ENCODE measurements at regions not wholly inside any gene's neighbourhood (a gene's known extent, or its start where the extent isn't known, plus 50 kb on each side); places are given as distances from the start of the nearest gene placed in this dataset.
"Not testable (repeated sequence)": the region's sequence is repeated elsewhere in the genome, so short reads cannot be mapped to it uniquely, and the experiment has no call there.

GRCh38 chr3:165504554-165504953 lies 308.4 kb upstream of the SLITRK3 start:
- CTCF ChIA-PET = no interaction called here
- Mint-ChIP-seq H3K4me3 (no peak overlapping the region), H3K36me3 (ENCODE audit: low read depth) (no peaks in the 10 kb centered on the region), H3K27me3 (no peaks in the 10 kb centered on the region), H3K9me3 (peaks cover 15% of the 10 kb centered on the region), H3K4me1 (no peaks in the 10 kb centered on the region), H3K27ac (no peak overlapping the region)
- ATAC-seq (ENCODE audit: low read depth) (no peak), DNase-seq (no peak)
- intact Hi-C loops (cut with micrococcal nuclease) = no loop called here
- no peak for TF ChIP-seq CTCF (IDR thresholded peaks at IDR 0.05)
- POLR2A ChIA-PET = no interaction called here

- H3K27me3 Mint-ChIP-seq = no peaks in the 10 kb centered on the region
- H3K27ac Mint-ChIP-seq = no peak overlapping the region
- H3K4me1 Mint-ChIP-seq = no peaks in the 10 kb centered on the region
- no peak overlapping the region for H3K4me3 Mint-ChIP-seq
- intact Hi-C loops (cut with micrococcal nuclease) = no loop called here
- POLR2A ChIA-PET = no interaction called here
- DNase-seq (no peak), ATAC-seq (ENCODE audit: low read depth) (no peak)
- H3K36me3 Mint-ChIP-seq (ENCODE audit: low read depth) = no peaks in the 10 kb centered on the region
- no peak for TF ChIP-seq CTCF (IDR thresholded peaks at IDR 0.05)
- CTCF ChIA-PET = no interaction called here
- peaks cover 15% of the 10 kb centered on the region for H3K9me3 Mint-ChIP-seq
Measured at GRCh38 chr3:165503825-165504224, 307.6 kb upstream of the SLITRK3 start.

- Mint-ChIP-seq H3K9me3 (peaks cover 17% of the 10 kb centered on the region), H3K27ac (no peak overlapping the region), H3K4me1 (no peaks in the 10 kb centered on the region), H3K27me3 (no peaks in the 10 kb centered on the region), H3K36me3 (ENCODE audit: low read depth) (no peaks in the 10 kb centered on the region), H3K4me3 (no peak overlapping the region)
- ChIA-PET CTCF (no interaction called here), POLR2A (no interaction called here)
- no peak for DNase-seq
- intact Hi-C loops (cut with micrococcal nuclease) = no loop called here
- no peak for TF ChIP-seq CTCF (IDR thresholded peaks at IDR 0.05)
- ATAC-seq (ENCODE audit: low read depth) = no peak
Measured at GRCh38 chr3:165503346-165503745, 307.2 kb upstream of the SLITRK3 start.

- no peak for TF ChIP-seq CTCF (IDR thresholded peaks at IDR 0.05)
- intact Hi-C loops (cut with micrococcal nuclease) = no loop called here
- POLR2A ChIA-PET = no interaction called here
- DNase-seq = no peak
- no peaks in the 10 kb centered on the region for H3K36me3 Mint-ChIP-seq (ENCODE audit: low read depth)
- ATAC-seq (ENCODE audit: low read depth) = no peak
- CTCF ChIA-PET = no interaction called here
- H3K27ac Mint-ChIP-seq = no peak overlapping the region
- H3K9me3 Mint-ChIP-seq = peaks cover 17% of the 10 kb centered on the region
- no peaks in the 10 kb centered on the region for H3K4me1 Mint-ChIP-seq
- no peak overlapping the region for H3K4me3 Mint-ChIP-seq
- no peaks in the 10 kb centered on the region for H3K27me3 Mint-ChIP-seq
Measured at GRCh38 chr3:165502707-165503106, 306.5 kb upstream of the SLITRK3 start.

GRCh38 chr3:165498742-165499141 lies 302.6 kb upstream of the SLITRK3 start:
- H3K27ac Mint-ChIP-seq; H3K4me1 Mint-ChIP-seq; H3K9me3 Mint-ChIP-seq; H3K36me3 Mint-ChIP-seq (ENCODE audit: low read depth); intact Hi-C loops (cut with micrococcal nuclease); CTCF ChIA-PET; H3K27me3 Mint-ChIP-seq; DNase-seq; H3K4me3 Mint-ChIP-seq; ATAC-seq (ENCODE audit: low read depth); POLR2A ChIA-PET: not testable (repeated sequence)

GRCh38 chr3:165491487-165491886 lies 295.3 kb upstream of the SLITRK3 start:
- ATAC-seq (ENCODE audit: low read depth) = no peak
- ChIA-PET POLR2A (no interaction called here), CTCF (no interaction called here)
- no peak for DNase-seq
- peaks cover 5% of the 10 kb centered on the region for H3K9me3 Mint-ChIP-seq
- intact Hi-C loops (cut with micrococcal nuclease) = no loop called here
- TF ChIP-seq CTCF (IDR thresholded peaks at IDR 0.05) = no peak
- H3K4me3 Mint-ChIP-seq = no peak overlapping the region
- H3K27ac Mint-ChIP-seq = no peak overlapping the region
- no peaks in the 10 kb centered on the region for H3K36me3 Mint-ChIP-seq (ENCODE audit: low read depth)
- no peaks in the 10 kb centered on the region for H3K4me1 Mint-ChIP-seq
- H3K27me3 Mint-ChIP-seq = no peaks in the 10 kb centered on the region
